Liver (tissue), 8 donors: ENCODE measurements at regions not wholly inside any gene's neighbourhood (a gene's known extent, or its start where the extent isn't known, plus 50 kb on each side); places are given as distances from the start of the nearest gene placed in this dataset.

Experiments
- DNase-seq: peaks from one replicate; pipeline ENCODE4 v3.0.0-alpha.2; 2017; ENCODE audit warnings: low spot score
- H3K27ac ChIP-seq, 2 donors: one replicate each; pipeline ENCODE4 v1.7.0; 2013; ENCODE audit warnings: inconsistent platforms in 2 of 2, low read length in 2 of 2, control low read depth in 1 of 2, low read depth in 1 of 2, mild to moderate bottlenecking in 1 of 2
- H3K27me3 ChIP-seq, 4 donors: one replicate each; pipeline versions ENCODE4 v1.6.1 to v1.7.0; 2013; ENCODE audit warnings: low read length in 3 of 4, inconsistent platforms in 1 of 4, mild to moderate bottlenecking in 1 of 4, moderate library complexity in 1 of 4; ENCODE audit not compliant: control insufficient read depth in 4 of 4, insufficient read depth in 4 of 4
- H3K36me3 ChIP-seq, 4 donors: one replicate each; pipeline versions ENCODE4 v1.6.1 to v1.7.0; 2013; ENCODE audit warnings: low read length in 3 of 4, mild to moderate bottlenecking in 3 of 4, low read depth in 1 of 4, moderate library complexity in 1 of 4; ENCODE audit not compliant: control insufficient read depth in 4 of 4, insufficient read depth in 3 of 4
- H3K4me1 ChIP-seq, 4 donors: one replicate each; pipeline versions ENCODE4 v1.6.1 to v1.7.0; 2013; ENCODE audit warnings: low read length in 3 of 4, mild to moderate bottlenecking in 3 of 4, moderate library complexity in 1 of 4; ENCODE audit not compliant: control insufficient read depth in 4 of 4, insufficient read depth in 4 of 4
- H3K4me3 ChIP-seq, 3 donors: one replicate each; pipeline versions ENCODE4 v1.6.1 to v1.7.0; 2013; ENCODE audit warnings: low read length in 3 of 3, control low read depth in 1 of 3, low read depth in 1 of 3, mild to moderate bottlenecking in 1 of 3
- H3K9ac ChIP-seq, 2 donors: one replicate each; pipeline ENCODE4 v1.7.0; 2013; ENCODE audit warnings: low read length in 2 of 2, mild to moderate bottlenecking in 2 of 2, moderate library complexity in 2 of 2, control low read depth in 1 of 2, low read depth in 1 of 2
- H3K9me3 ChIP-seq, 4 donors: one replicate each; pipeline versions ENCODE4 v1.6.1 to v1.7.0; 2013; ENCODE audit warnings: low read length in 3 of 4; ENCODE audit not compliant: control insufficient read depth in 4 of 4
- ATF3 ChIP-seq: IDR thresholded peaks from 2 replicates; pipeline ENCODE4 v1.6.1; 2016; ENCODE audit warnings: antibody characterized with exemption
- CTCF ChIP-seq: fragments of 150-350 bp; IDR thresholded peaks from 2 replicates; pipeline ENCODE4 v1.5.1; 2017; ENCODE audit warnings: improper control_type of control experiment, low read depth, low read length; ENCODE audit not compliant: missing input control
- EGR1 ChIP-seq, 2 donors: IDR thresholded peaks; 2 replicates each; pipeline ENCODE4 v1.6.1; 2016 to 2018; ENCODE audit warnings: antibody characterized with exemption in 2 of 2, low read depth in 2 of 2
- FOXA1 ChIP-seq: IDR thresholded peaks from 2 replicates; pipeline ENCODE4 v1.6.1; 2016; ENCODE audit warnings: antibody characterized with exemption
- FOXA2 ChIP-seq: IDR thresholded peaks from 2 replicates; pipeline ENCODE4 v1.6.1; 2016; ENCODE audit warnings: antibody characterized with exemption
- GABPA ChIP-seq, 2 donors: IDR thresholded peaks in 1 of 2; conservative IDR thresholded peaks in 1 of 2; 2 replicates each; pipeline ENCODE4 v1.6.1; 2016; ENCODE audit warnings: antibody characterized with exemption in 2 of 2, mild to moderate bottlenecking in 1 of 2, moderate library complexity in 1 of 2
- HNF4A ChIP-seq, 2 donors: conservative IDR thresholded peaks; 2 replicates each; pipeline ENCODE4 v1.6.1; 2016; ENCODE audit warnings: antibody characterized with exemption in 2 of 2, mild to moderate bottlenecking in 2 of 2
- HNF4G ChIP-seq: IDR thresholded peaks from 2 replicates; pipeline ENCODE4 v1.6.1; 2016; ENCODE audit warnings: antibody characterized with exemption
- JUND ChIP-seq, 2 donors: IDR thresholded peaks; 2 replicates each; pipeline ENCODE4 v1.6.1; 2016; ENCODE audit warnings: antibody characterized with exemption in 2 of 2
- MAX ChIP-seq: IDR thresholded peaks from 2 replicates; pipeline ENCODE4 v1.6.1; 2016; ENCODE audit warnings: antibody characterized with exemption
- NR2F2 ChIP-seq: IDR thresholded peaks from 2 replicates; pipeline ENCODE4 v1.6.1; 2016; ENCODE audit warnings: antibody characterized with exemption
- RAD21 ChIP-seq, 2 donors: IDR thresholded peaks; 2 replicates each; pipeline ENCODE4 v1.6.1; 2016; ENCODE audit warnings: antibody characterized with exemption in 2 of 2, mild to moderate bottlenecking in 2 of 2
- REST ChIP-seq: IDR thresholded peaks from 2 replicates; pipeline ENCODE4 v1.6.1; 2016; ENCODE audit warnings: antibody characterized with exemption, mild to moderate bottlenecking
- RXRA ChIP-seq, 2 donors: IDR thresholded peaks; 2 replicates each; pipeline ENCODE4 v1.6.1; 2017 to 2018; ENCODE audit warnings: antibody characterized with exemption in 2 of 2, mild to moderate bottlenecking in 1 of 2
- SP1 ChIP-seq: IDR thresholded peaks from 2 replicates; pipeline ENCODE4 v1.6.1; 2018; ENCODE audit warnings: antibody characterized with exemption, mild to moderate bottlenecking
- TAF1 ChIP-seq: conservative IDR thresholded peaks from 2 replicates; pipeline ENCODE4 v1.6.1; 2016; ENCODE audit warnings: antibody characterized with exemption, mild to moderate bottlenecking
- YY1 ChIP-seq: IDR thresholded peaks from 2 replicates; pipeline ENCODE4 v1.6.1; 2016; ENCODE audit warnings: antibody characterized with exemption, mild to moderate bottlenecking
- ZBTB33 ChIP-seq: IDR thresholded peaks from 2 replicates; pipeline ENCODE4 v1.6.1; 2016; ENCODE audit warnings: antibody characterized with exemption
- WGBS: extraction: QIAGEN DNeasy Blood & Tissue Kit; methylation state at CpG from one replicate; pipeline ENCODE4 v1.1.7; 2013; 5-methylcytosine and 5-hydroxymethylcytosine counted together
- donor health status: healthy.
- donor health status: healthy.
- donor health status: healthy.
- donor health status: healthy.
- donor health status: healthy.

GRCh38 chrX:723781-724180, 93.2 kb downstream of the SHOX start:
- H3K27ac ChIP-seq = no peak overlapping the region
- H3K4me3 ChIP-seq = no peak overlapping the region
- WGBS = 76% methylated on average over 6 of the region's 6 CpGs
- H3K9ac ChIP-seq = no peak overlapping the region
- H3K4me1 ChIP-seq = no peaks in the 10 kb centered on the region
- no peak for TF ChIP-seq SP1
- no peak for TF ChIP-seq HNF4A (conservative IDR thresholded peaks at IDR 0.05)
- no peak for TF ChIP-seq EGR1 (IDR thresholded peaks at IDR 0.05; ENCODE audit: low read depth in 2 of 2)
- no peak for TF ChIP-seq TAF1
- no peak for TF ChIP-seq RAD21 (IDR thresholded peaks at IDR 0.05)
- no peak for TF ChIP-seq ATF3
- no peak for TF ChIP-seq CTCF
- TF ChIP-seq MAX = no peak
- TF ChIP-seq JUND (IDR thresholded peaks at IDR 0.05) = no peak
- no peak for TF ChIP-seq ZBTB33
- no peak for TF ChIP-seq NR2F2
- TF ChIP-seq GABPA (IDR thresholded peaks at IDR 0.05 in 1 of 2, conservative IDR thresholded peaks at IDR 0.05 in 1 of 2) = no peak
- TF ChIP-seq FOXA1 = no peak
- TF ChIP-seq REST = no peak
- no peak for TF ChIP-seq FOXA2
- no peaks in the 10 kb centered on the region for H3K36me3 ChIP-seq
- H3K27me3 ChIP-seq = no peaks in the 10 kb centered on the region
- H3K9me3 ChIP-seq = peaks cover 0 to 2% (median 0%) of the 10 kb centered on the region in 4 donors
- no peak for DNase-seq

GRCh38 chrX:721354-721753, 90.8 kb downstream of the SHOX start:
- H3K36me3 ChIP-seq = no peaks in the 10 kb centered on the region
- H3K4me1 ChIP-seq = no peaks in the 10 kb centered on the region
- H3K4me3 ChIP-seq = no peak overlapping the region
- H3K9ac ChIP-seq = no peak overlapping the region
- H3K27me3 ChIP-seq = no peaks in the 10 kb centered on the region
- H3K27ac ChIP-seq = no peak overlapping the region
- 86% methylated on average over 14 of the region's 14 CpGs for WGBS
- no peak for DNase-seq
- peaks cover 3 to 7% (median 6%) of the 10 kb centered on the region in 4 donors for H3K9me3 ChIP-seq
- TF ChIP-seq YY1 = no peak
- no peak for TF ChIP-seq REST
- no peak for TF ChIP-seq ATF3
- no peak for TF ChIP-seq ZBTB33
- TF ChIP-seq RAD21 (IDR thresholded peaks at IDR 0.05) = no peak
- no peak for TF ChIP-seq HNF4A (conservative IDR thresholded peaks at IDR 0.05)
- TF ChIP-seq FOXA1 = no peak
- no peak for TF ChIP-seq SP1
- no peak for TF ChIP-seq RXRA (IDR thresholded peaks at IDR 0.05)
- no peak for TF ChIP-seq HNF4G
- no peak for TF ChIP-seq TAF1
- TF ChIP-seq GABPA (IDR thresholded peaks at IDR 0.05 in 1 of 2, conservative IDR thresholded peaks at IDR 0.05 in 1 of 2) = no peak
- no peak for TF ChIP-seq FOXA2
- TF ChIP-seq EGR1 (IDR thresholded peaks at IDR 0.05; ENCODE audit: low read depth in 2 of 2) = no peak
- TF ChIP-seq NR2F2 = no peak
